HCT116 (cell line): ENCODE measurements at regions not wholly inside any gene's neighbourhood (a gene's known extent, or its start where the extent isn't known, plus 50 kb on each side); places are given as distances from the start of the nearest gene placed in this dataset.

Experiments used
- ATAC-seq: fragments of 200-7000 bp; cut with Tn5 transposase; 2 replicates; pipeline ENCODE4 v1.9.1; 2020; ENCODE audit warnings: mild to moderate bottlenecking, moderate library complexity
- BruUV-seq: library from RNA; stranded (reverse); fragments of 400-500 nt; replicated peaks from 2 replicates; lab custom pipeline; 2021; lab: Mats Ljungman, UMichigan
- CTCF ChIA-PET: fragments of 300-600 bp; sonication (Branson Sonifier 250); formaldehyde crosslinking; loops from one replicate; lab custom pipeline; 2021; ENCODE audit warnings: antibody characterized with exemption; lab: Charles Lee
- POLR2A ChIA-PET: fragments of 300-600, 350-600 bp; sonication (Branson Sonifier 250); formaldehyde crosslinking; loops from one replicate; lab custom pipeline; 2021; ENCODE audit warnings: antibody characterized with exemption; lab: Charles Lee
- RAD21 ChIA-PET, 2 experiments: fragments of 300-600 bp; sonication (Branson Sonifier 250); formaldehyde crosslinking; loops; one replicate each; lab custom pipeline; 2023; ENCODE audit warnings: low total read pairs in 2 of 2; ENCODE audit not compliant: uncharacterized antibody in 2 of 2, unreplicated experiment in 2 of 2, low non-redundant PET in 1 of 2; lab: Charles Lee
- DNase-seq: peaks from one replicate; pipeline ENCODE4 v3.0.0-alpha.2; 2010; ENCODE audit warnings: low read depth, low spot score
- H2AFZ ChIP-seq: fragments of 200-600 bp; shearing (Covaris generic), sonication (generic); 2 replicates; pipeline ENCODE4 v1.6.1; 2017; ENCODE audit warnings: low read depth, mixed run types, mixed read lengths, antibody characterized with exemption, low read length; ENCODE audit not compliant: poor library complexity, severe bottlenecking
- H3K27ac ChIP-seq: 2 replicates; pipeline ENCODE4 v1.5.1; 2012; ENCODE audit warnings: low read depth, low read length
- H3K27me3 ChIP-seq: fragments of 200-600 bp; sonication (generic); 2 replicates; pipeline ENCODE4 v1.6.1; 2016; ENCODE audit warnings: mixed run types, low read length, mixed read lengths; ENCODE audit not compliant: insufficient read depth
- H3K36me3 ChIP-seq, 2 experiments: fragments of 200-500 bp in 1 of 2; fragments of 200-600 bp in 1 of 2; sonication (Bioruptor generic) in 1 of 2; sonication (generic) in 1 of 2; 2 replicates each; pipeline versions ENCODE4 v1.5.1 to v1.6.1; 2014 to 2016; ENCODE audit warnings: low read length in 2 of 2, inconsistent platforms in 1 of 2, mixed read lengths in 1 of 2, mixed run types in 1 of 2; ENCODE audit not compliant: insufficient read depth in 2 of 2, control insufficient read depth in 1 of 2
- H3K4me1 ChIP-seq, 2 experiments: fragments of 200-600 bp in 1 of 2; sonication (generic) in 1 of 2; 2 replicates each; pipeline versions ENCODE4 v1.5.1 to v1.6.1; 2012 to 2017; ENCODE audit warnings: low read length in 2 of 2, inconsistent platforms in 1 of 2, mild to moderate bottlenecking in 1 of 2, mixed read lengths in 1 of 2, mixed run types in 1 of 2, moderate library complexity in 1 of 2; ENCODE audit not compliant: insufficient read depth in 2 of 2, control insufficient read depth in 1 of 2
- H3K4me2 ChIP-seq: fragments of 200-600 bp; sonication (generic); 2 replicates; pipeline ENCODE4 v1.6.1; 2017; ENCODE audit warnings: mixed run types, low read length, mixed read lengths
- H3K4me3 ChIP-seq, 2 experiments: fragments of 200-600 bp in 1 of 2; sonication (generic) in 1 of 2; replicated peaks in 1 of 2; 2 replicates each; pipeline ENCODE4 v1.5.1; 2011 to 2016; ENCODE audit warnings: low read length in 2 of 2, control low read depth in 1 of 2, low read depth in 1 of 2, mild to moderate bottlenecking in 1 of 2, mixed read lengths in 1 of 2, mixed run types in 1 of 2
- H3K79me2 ChIP-seq: fragments of 200-600 bp; sonication (generic); 2 replicates; pipeline ENCODE4 v1.6.1; 2017; ENCODE audit warnings: mild to moderate bottlenecking, mixed run types, low read length, moderate library complexity, mixed read lengths; ENCODE audit not compliant: insufficient read depth
- H3K9ac ChIP-seq: fragments of 200-600 bp; sonication (generic); 2 replicates; pipeline ENCODE4 v1.6.1; 2016; ENCODE audit warnings: low read length, mixed read lengths
- H3K9me2 ChIP-seq: fragments of 200-600 bp; sonication (generic), shearing (Covaris generic); 2 replicates; pipeline ENCODE4 v1.6.1; 2017; ENCODE audit warnings: mixed run types, mild to moderate bottlenecking, moderate library complexity; ENCODE audit not compliant: insufficient read depth
- H3K9me3 ChIP-seq, 2 experiments: fragments of 200-500 bp in 1 of 2; fragments of 200-600 bp in 1 of 2; sonication (Bioruptor generic) in 1 of 2; sonication (generic) in 1 of 2; 2 replicates each; pipeline ENCODE4 v1.6.1; 2014 to 2017; ENCODE audit warnings: low read length in 2 of 2, mixed read lengths in 2 of 2, inconsistent platforms in 1 of 2, low read depth in 1 of 2, mild to moderate bottlenecking in 1 of 2, mixed run types in 1 of 2, moderate library complexity in 1 of 2; ENCODE audit not compliant: control insufficient read depth in 1 of 2, insufficient read depth in 1 of 2
- H4K20me1 ChIP-seq: fragments of 200-600 bp; sonication (generic), shearing (Covaris generic); 2 replicates; pipeline ENCODE4 v1.6.1; 2017; ENCODE audit warnings: mixed run types, mild to moderate bottlenecking, moderate library complexity; ENCODE audit not compliant: insufficient read depth
- ATF3 ChIP-seq: IDR thresholded peaks from 2 replicates; pipeline ENCODE4 v1.6.1; 2012
- CBX3 ChIP-seq: IDR thresholded peaks from 2 replicates; pipeline ENCODE4 v1.6.1; 2012; ENCODE audit warnings: low read depth
- CTCF ChIP-seq, 3 experiments: fragments of 200-600 bp in 1 of 3; sonication (generic) in 1 of 3; IDR thresholded peaks in 2 of 3; conservative IDR thresholded peaks in 1 of 3; 2 replicates each; pipeline ENCODE4 v1.5.1; 2012 to 2017; ENCODE audit warnings: low read depth in 2 of 3, low read length in 2 of 3, antibody characterized with exemption in 1 of 3, borderline replicate concordance in 1 of 3, control low read depth in 1 of 3, mild to moderate bottlenecking in 1 of 3, mixed read lengths in 1 of 3, mixed run types in 1 of 3, moderate library complexity in 1 of 3; ENCODE audit not compliant: insufficient read depth in 1 of 3
- EGR1 ChIP-seq: IDR thresholded peaks from 2 replicates; pipeline ENCODE4 v1.6.1; 2012; ENCODE audit warnings: low read depth
- ELF1 ChIP-seq: IDR thresholded peaks from 2 replicates; pipeline ENCODE4 v1.6.1; 2012; ENCODE audit warnings: low read depth, borderline replicate concordance
- EZH2phosphoT487 ChIP-seq: fragments of 200-600 bp; IDR thresholded peaks from 2 replicates; pipeline ENCODE4 v1.6.1; 2018; ENCODE audit warnings: antibody characterized with exemption, borderline replicate concordance
- FOSL1 ChIP-seq: IDR thresholded peaks from 2 replicates; pipeline ENCODE4 v1.6.1; 2012; ENCODE audit warnings: low read depth
- JUND ChIP-seq: IDR thresholded peaks from 2 replicates; pipeline ENCODE4 v1.6.1; 2012
- MAX ChIP-seq: IDR thresholded peaks from 2 replicates; pipeline ENCODE4 v1.6.1; 2012
- POLR2A ChIP-seq: IDR thresholded peaks from 2 replicates; pipeline ENCODE4 v1.7.0; 2011; ENCODE audit warnings: borderline replicate concordance; ENCODE audit not compliant: insufficient read depth, insufficient read length; ENCODE audit errors: extremely low read depth
- RAD21 ChIP-seq: IDR thresholded peaks from 2 replicates; pipeline ENCODE4 v1.6.1; 2012; ENCODE audit warnings: low read depth, mild to moderate bottlenecking
- REST ChIP-seq: IDR thresholded peaks from 2 replicates; pipeline ENCODE4 v1.6.1; 2012; ENCODE audit warnings: low read depth
- TCF7L2 ChIP-seq: IDR thresholded peaks from 2 replicates; pipeline ENCODE4 v1.7.0; 2011; ENCODE audit warnings: borderline replicate concordance, inconsistent platforms; ENCODE audit not compliant: insufficient read depth, insufficient read length; ENCODE audit errors: extremely low read depth
- ZBTB33 ChIP-seq: IDR thresholded peaks from 2 replicates; pipeline ENCODE4 v1.6.1; 2011; ENCODE audit warnings: mild to moderate bottlenecking, low read length, moderate library complexity; ENCODE audit not compliant: insufficient replicate concordance; ENCODE audit errors: extremely low read depth
- ZFX ChIP-seq: fragments of 450-650 bp; IDR thresholded peaks from 2 replicates; pipeline ENCODE4 v1.6.1; 2017
- intact Hi-C: fragments of 100-400 bp; cut with micrococcal nuclease; formaldehyde crosslinking; loops from 2 replicates; pipeline ENCODE4 v1.10.0; 2022

GRCh38 chr22:27482402-27482801 is 319.2 kb downstream of the MN1 start:
- DNase-seq (no peak), ATAC-seq (no peak)
- no peaks in the 10 kb centered on the region for H3K9me2 ChIP-seq
- intact Hi-C loops, result no loop called here
- no peak overlapping the region for H3K4me3 ChIP-seq
- POLR2A ChIA-PET, result no interaction called here
- H3K4me1 ChIP-seq, result peaks cover 8 to 10% of the 10 kb centered on the region in 2 experiments
- no peaks in the 10 kb centered on the region for H3K79me2 ChIP-seq
- H4K20me1 ChIP-seq, result no peaks in the 10 kb centered on the region
- TF ChIP-seq ELF1, result no peak
- no peak for TF ChIP-seq REST
- TF ChIP-seq ATF3, result no peak
- TF ChIP-seq RAD21, result no peak
- TF ChIP-seq FOSL1, result no peak
- no peak for TF ChIP-seq EZH2phosphoT487
- TF ChIP-seq POLR2A, result no peak
- TF ChIP-seq ZFX, result no peak
- no peak for TF ChIP-seq CTCF (IDR thresholded peaks at IDR 0.05 in 2 of 3, conservative IDR thresholded peaks at IDR 0.05 in 1 of 3; ENCODE audit: borderline replicate concordance in 1 of 3, insufficient read depth in 1 of 3, low read depth in 2 of 3, low read length in 2 of 3)
- TF ChIP-seq MAX, result no peak
- TF ChIP-seq CBX3, result no peak
- TF ChIP-seq TCF7L2, result no peak
- no peak for TF ChIP-seq JUND
- no peak for TF ChIP-seq ZBTB33
- no peak for TF ChIP-seq EGR1
- H3K27ac ChIP-seq, result no peak overlapping the region
- no peak overlapping the region for H3K9ac ChIP-seq
- H2AFZ ChIP-seq, result no peak overlapping the region
- CTCF ChIA-PET, result no interaction called here
- RAD21 ChIA-PET, result no interaction called here
- H3K36me3 ChIP-seq, result no peaks in the 10 kb centered on the region
- no peaks in the 10 kb centered on the region for H3K9me3 ChIP-seq
- BruUV-seq, result no TSS peak
- no peaks in the 10 kb centered on the region for H3K27me3 ChIP-seq
- H3K4me2 ChIP-seq, result no peak overlapping the region
